Upper lobe of right lung (tissue), 1 donor: ENCODE measurements at regions not wholly inside any gene's neighbourhood (a gene's known extent, or its start where the extent isn't known, plus 50 kb on each side); places are given as distances from the start of the nearest gene placed in this dataset.

Source experiments
- ATAC-seq: fragments of 200-7000 bp; cut with Tn5 transposase; one replicate; pipeline ENCODE4 v1.9.1; 2020; ENCODE audit warnings: mild to moderate bottlenecking, moderate library complexity
- DNase-seq: peaks from one replicate; pipeline ENCODE4 v3.0.0-alpha.2; 2020
- H3K27ac ChIP-seq: fragments of 200-600 bp; one replicate; pipeline ENCODE4 v1.8.0; 2022
- H3K27me3 ChIP-seq: fragments of 200-600 bp; one replicate; pipeline ENCODE4 v1.8.0; 2022; ENCODE audit warnings: mild to moderate bottlenecking
- H3K36me3 ChIP-seq: fragments of 200-600 bp; one replicate; pipeline ENCODE4 v1.8.0; 2022
- H3K4me1 ChIP-seq: fragments of 200-600 bp; one replicate; pipeline ENCODE4 v1.8.0; 2022
- H3K4me3 ChIP-seq: fragments of 200-600 bp; one replicate; pipeline ENCODE4 v1.8.0; 2022; ENCODE audit warnings: mild to moderate bottlenecking
- H3K9me3 ChIP-seq: fragments of 200-600 bp; one replicate; pipeline ENCODE4 v1.8.0; 2022
- CTCF ChIP-seq: fragments of 200-600 bp; IDR thresholded peaks from one replicate; pipeline ENCODE4 v1.8.0; 2022; ENCODE audit warnings: antibody characterized with exemption
- intact Hi-C: fragments of 100-400 bp; cut with DNase I; formaldehyde crosslinking; loops from one replicate; pipeline ENCODE4 v1.11.0; 2022
- donor health status: DM: no; HTN: yes; CAD: no; lungs with severe emphysema.

- Histone ChIP-seq H3K27me3 (no peaks in the 10 kb centered on the region), H3K9me3 (no peaks in the 10 kb centered on the region), H3K36me3 (no peaks in the 10 kb centered on the region), H3K4me3 (no peak overlapping the region), H3K27ac (no peak overlapping the region), H3K4me1 (no peaks in the 10 kb centered on the region)
- no peak for TF ChIP-seq CTCF
- ATAC-seq = no peak
- no peak for DNase-seq
- intact Hi-C loops = no loop called here
Measured at GRCh38 chr2:104068665-104069064, 785.2 kb upstream of the POU3F3 start.

- H3K27ac ChIP-seq = no peak overlapping the region
- no peak overlapping the region for H3K4me3 ChIP-seq
- no peaks in the 10 kb centered on the region for H3K36me3 ChIP-seq
- DNase-seq (no peak), ATAC-seq (peak; percentile 9)
- no peaks in the 10 kb centered on the region for H3K9me3 ChIP-seq
- H3K27me3 ChIP-seq = no peaks in the 10 kb centered on the region
- intact Hi-C loops = no loop called here
- H3K4me1 ChIP-seq = no peaks in the 10 kb centered on the region
- no peak for TF ChIP-seq CTCF
Measured at GRCh38 chr2:104077573-104077972, 776.3 kb upstream of the POU3F3 start.

GRCh38 chr2:104078431-104079157, 775.3 kb upstream of the POU3F3 start:
- no peaks in the 10 kb centered on the region for H3K4me1 ChIP-seq

GRCh38 chr2:104088745-104089144, 765.2 kb upstream of the POU3F3 start:
- H3K27me3 ChIP-seq = no peaks in the 10 kb centered on the region
- H3K9me3 ChIP-seq = no peaks in the 10 kb centered on the region
- DNase-seq = no peak
- H3K4me3 ChIP-seq = no peak overlapping the region
- H3K27ac ChIP-seq = no peak overlapping the region
- H3K4me1 ChIP-seq = no peaks in the 10 kb centered on the region
- intact Hi-C loops = no loop called here
- no peak for TF ChIP-seq CTCF
- no peak for ATAC-seq
- H3K36me3 ChIP-seq = no peaks in the 10 kb centered on the region

More at GRCh38 chr2:104078431-104079157, 775.3 kb upstream of the POU3F3 start:
- no peaks in the 10 kb centered on the region for H3K9me3 ChIP-seq
- no peak for TF ChIP-seq CTCF
- intact Hi-C loops = no loop called here
- H3K36me3 ChIP-seq = no peaks in the 10 kb centered on the region
- H3K27ac ChIP-seq = no peak overlapping the region
- no peak overlapping the region for H3K4me3 ChIP-seq
- ATAC-seq (peak; percentile 38), DNase-seq (no peak)
- H3K27me3 ChIP-seq = no peaks in the 10 kb centered on the region

GRCh38 chr2:104090407-104090806, 763.5 kb upstream of the POU3F3 start:
- Histone ChIP-seq H3K9me3 (no peaks in the 10 kb centered on the region), H3K27ac (no peak overlapping the region), H3K27me3 (no peaks in the 10 kb centered on the region), H3K4me3 (no peak overlapping the region), H3K4me1 (no peaks in the 10 kb centered on the region), H3K36me3 (no peaks in the 10 kb centered on the region)
- DNase-seq (no peak), ATAC-seq (no peak)
- no peak for TF ChIP-seq CTCF
- intact Hi-C loops = no loop called here

- no peaks in the 10 kb centered on the region for H3K4me1 ChIP-seq
- TF ChIP-seq CTCF = no peak
- no peaks in the 10 kb centered on the region for H3K9me3 ChIP-seq
- ATAC-seq (no peak), DNase-seq (no peak)
- H3K36me3 ChIP-seq = no peaks in the 10 kb centered on the region
- H3K27me3 ChIP-seq = no peaks in the 10 kb centered on the region
- no peak overlapping the region for H3K27ac ChIP-seq
- intact Hi-C loops = no loop called here
- H3K4me3 ChIP-seq = no peak overlapping the region
Measured at GRCh38 chr2:104091894-104092293, 762.0 kb upstream of the POU3F3 start.
